ENCODE measurements at regions not wholly inside any gene's neighbourhood (a gene's known extent, or its start where the extent isn't known, plus 50 kb on each side); places are given as distances from the start of the nearest gene placed in this dataset.
A peak's percentile ranks its signal among the peaks of the same experiment; 100 is the strongest.

GRCh38 chr11:104404231-104405175 is 240.6 kb upstream of the PDGFD start:
- H3K4me3 Mint-ChIP-seq, result no peak overlapping the region
- no peak for ATAC-seq
- H3K36me3 Mint-ChIP-seq (ENCODE audit: low read depth), result no peaks in the 10 kb centered on the region
- no peak for DNase-seq
- H3K27ac Mint-ChIP-seq, result no peak overlapping the region
- no peaks in the 10 kb centered on the region for H3K9me3 Mint-ChIP-seq (ENCODE audit: low read depth)
- H3K4me1 Mint-ChIP-seq, result no peaks in the 10 kb centered on the region
- intact Hi-C loops (cut with DNase I, micrococcal nuclease), result no loop called here
- peaks cover 5% of the 10 kb centered on the region for H3K27me3 Mint-ChIP-seq
- ChIA-PET CTCF (no interaction called here), POLR2A (no interaction called here)

- Mint-ChIP-seq H3K27me3 (peaks cover 7% of the 10 kb centered on the region), H3K36me3 (ENCODE audit: low read depth) (no peaks in the 10 kb centered on the region), H3K9me3 (ENCODE audit: low read depth) (no peaks in the 10 kb centered on the region), H3K4me1 (no peaks in the 10 kb centered on the region), H3K27ac (no peak overlapping the region), H3K4me3 (no peak overlapping the region)
- ATAC-seq (peak; percentile 42), DNase-seq (no peak)
- intact Hi-C loops (cut with DNase I, micrococcal nuclease), result no loop called here
- POLR2A ChIA-PET, result no interaction called here
- CTCF ChIA-PET, result no interaction called here
Observed at GRCh38 chr11:104402812-104403521, 239.0 kb upstream of the PDGFD start.

- ChIA-PET POLR2A (no interaction called here), CTCF (no interaction called here)
- DNase-seq (no peak), ATAC-seq (no peak)
- Mint-ChIP-seq H3K27me3 (peaks cover 7% of the 10 kb centered on the region), H3K36me3 (ENCODE audit: low read depth) (no peaks in the 10 kb centered on the region), H3K27ac (no peak overlapping the region), H3K4me3 (no peak overlapping the region), H3K9me3 (ENCODE audit: low read depth) (no peaks in the 10 kb centered on the region), H3K4me1 (no peaks in the 10 kb centered on the region)
- intact Hi-C loops (cut with DNase I, micrococcal nuclease), result no loop called here
Observed at GRCh38 chr11:104394508-104394907, 230.6 kb upstream of the PDGFD start.

GRCh38 chr11:104390651-104391050 is 226.7 kb upstream of the PDGFD start:
- H3K4me3 Mint-ChIP-seq, result no peak overlapping the region
- CTCF ChIA-PET, result no interaction called here
- intact Hi-C loops (cut with DNase I, micrococcal nuclease), result no loop called here
- no peaks in the 10 kb centered on the region for H3K4me1 Mint-ChIP-seq
- H3K27ac Mint-ChIP-seq, result no peak overlapping the region
- H3K36me3 Mint-ChIP-seq (ENCODE audit: low read depth), result no peaks in the 10 kb centered on the region
- ATAC-seq, result no peak
- H3K27me3 Mint-ChIP-seq, result peaks cover 6% of the 10 kb centered on the region
- POLR2A ChIA-PET, result no interaction called here
- no peak for DNase-seq
- H3K9me3 Mint-ChIP-seq (ENCODE audit: low read depth), result no peaks in the 10 kb centered on the region

DNA sequence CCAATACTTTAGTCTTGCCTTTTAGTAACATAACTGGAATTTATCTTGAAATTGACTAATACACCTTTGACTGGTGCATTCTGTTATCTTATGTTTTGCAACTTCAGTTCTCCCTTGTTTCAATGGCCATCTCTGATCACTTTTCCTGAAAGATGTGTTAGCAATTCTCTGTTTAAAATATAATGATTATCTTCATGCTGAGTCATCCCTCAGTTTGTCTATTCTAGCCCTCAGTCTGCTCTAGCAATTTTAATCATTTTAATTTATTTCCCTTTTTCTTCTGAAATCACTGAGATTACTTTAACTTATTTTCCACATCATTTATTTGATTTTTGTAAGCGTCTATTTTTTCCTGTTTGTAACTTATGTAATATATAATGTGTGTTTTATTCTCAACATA is 221.9 kb upstream of the PDGFD start:
- Mint-ChIP-seq H3K27ac (no peak overlapping the region), H3K9me3 (ENCODE audit: low read depth) (no peaks in the 10 kb centered on the region), H3K36me3 (ENCODE audit: low read depth) (no peaks in the 10 kb centered on the region), H3K4me3 (no peak overlapping the region), H3K4me1 (no peaks in the 10 kb centered on the region), H3K27me3 (peaks cover 5% of the 10 kb centered on the region)
- ATAC-seq, result no peak
- CTCF ChIA-PET, result no interaction called here
- POLR2A ChIA-PET, result no interaction called here
- intact Hi-C loops (cut with DNase I, micrococcal nuclease), result no loop called here
- no peak for DNase-seq

GRCh38 chr11:104380358-104380757 is 216.4 kb upstream of the PDGFD start:
- Mint-ChIP-seq H3K4me3 (no peak overlapping the region), H3K27ac (no peak overlapping the region), H3K36me3 (ENCODE audit: low read depth) (no peaks in the 10 kb centered on the region), H3K9me3 (ENCODE audit: low read depth) (no peaks in the 10 kb centered on the region), H3K27me3 (peaks cover 2% of the 10 kb centered on the region), H3K4me1 (no peaks in the 10 kb centered on the region)
- CTCF ChIA-PET, result no interaction called here
- ATAC-seq (no peak), DNase-seq (no peak)
- intact Hi-C loops (cut with DNase I, micrococcal nuclease), result no loop called here
- POLR2A ChIA-PET, result no interaction called here

DNA sequence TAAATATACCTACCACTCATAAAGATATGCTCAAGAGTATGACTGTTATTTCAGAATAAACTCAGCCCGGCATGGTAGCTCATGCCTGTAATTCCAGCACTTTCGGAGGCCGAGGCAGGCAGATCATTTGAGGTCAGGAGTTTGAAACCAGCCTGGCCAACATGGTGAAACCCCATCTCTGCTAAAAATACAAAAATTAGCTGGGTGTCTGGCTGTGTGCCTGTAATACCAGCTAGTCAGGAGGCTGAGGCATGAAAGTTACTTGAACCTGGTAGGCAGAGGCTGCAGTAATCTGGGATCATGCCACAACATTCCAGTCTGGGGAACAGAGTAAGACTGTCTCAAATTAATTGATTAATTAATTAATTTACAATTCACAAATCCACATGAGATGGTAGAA is 208.2 kb upstream of the PDGFD start:
- CTCF ChIA-PET, result no interaction called here
- Mint-ChIP-seq H3K9me3 (ENCODE audit: low read depth) (no peaks in the 10 kb centered on the region), H3K4me1 (no peaks in the 10 kb centered on the region), H3K27ac (no peak overlapping the region), H3K36me3 (ENCODE audit: low read depth) (no peaks in the 10 kb centered on the region), H3K27me3 (peaks cover 3% of the 10 kb centered on the region), H3K4me3 (no peak overlapping the region)
- POLR2A ChIA-PET, result interaction anchor here (0.6 kb wide), 1 partner anchor 14 kb away, joined by 6 read pairs; no protein-coding TSS in a partner anchor
- no peak for ATAC-seq
- no peak for DNase-seq
- intact Hi-C loops (cut with DNase I, micrococcal nuclease), result no loop called here

DNA sequence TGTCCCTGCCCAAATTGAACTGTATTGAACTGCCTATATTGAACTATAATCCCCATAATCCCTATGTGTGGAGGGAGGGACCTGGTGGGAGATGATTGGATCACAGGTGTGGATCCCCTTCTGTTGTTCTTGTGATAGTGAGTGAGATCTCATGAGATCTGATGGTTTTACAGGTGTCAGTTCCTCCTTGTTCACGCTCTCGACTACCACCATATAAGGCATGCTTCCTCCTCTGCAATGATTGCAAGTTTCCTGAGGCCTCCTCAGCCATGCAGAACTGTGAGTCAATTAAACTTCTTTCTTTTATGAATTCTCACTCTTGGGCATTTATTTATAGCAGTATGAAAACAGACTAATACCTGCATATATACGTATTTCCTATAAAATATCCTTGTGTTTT is 206.5 kb upstream of the PDGFD start:
- no peak for DNase-seq
- H3K36me3 Mint-ChIP-seq (ENCODE audit: low read depth), result no peaks in the 10 kb centered on the region
- intact Hi-C loops (cut with DNase I, micrococcal nuclease), result no loop called here
- no peak for ATAC-seq
- peaks cover 3% of the 10 kb centered on the region for H3K27me3 Mint-ChIP-seq
- no peak overlapping the region for H3K27ac Mint-ChIP-seq
- H3K9me3 Mint-ChIP-seq (ENCODE audit: low read depth), result no peaks in the 10 kb centered on the region
- no peaks in the 10 kb centered on the region for H3K4me1 Mint-ChIP-seq
- ChIA-PET POLR2A (no interaction called here), CTCF (no interaction called here)
- H3K4me3 Mint-ChIP-seq, result no peak overlapping the region

GRCh38 chr11:104369761-104370160 is 205.8 kb upstream of the PDGFD start:
- H3K36me3 Mint-ChIP-seq (ENCODE audit: low read depth), result no peaks in the 10 kb centered on the region
- ATAC-seq, result no peak
- no peaks in the 10 kb centered on the region for H3K4me1 Mint-ChIP-seq
- no peak for DNase-seq
- POLR2A ChIA-PET, result no interaction called here
- no peak overlapping the region for H3K4me3 Mint-ChIP-seq
- H3K27me3 Mint-ChIP-seq, result peaks cover 3% of the 10 kb centered on the region
- intact Hi-C loops (cut with DNase I, micrococcal nuclease), result no loop called here
- H3K9me3 Mint-ChIP-seq (ENCODE audit: low read depth), result no peaks in the 10 kb centered on the region
- no peak overlapping the region for H3K27ac Mint-ChIP-seq
- CTCF ChIA-PET, result no interaction called here

GRCh38 chr11:104366321-104366734 is 202.4 kb upstream of the PDGFD start:
- no peak overlapping the region for H3K27ac Mint-ChIP-seq
- ATAC-seq (no peak), DNase-seq (no peak)
- ChIA-PET CTCF (no interaction called here), POLR2A (no interaction called here)
- H3K36me3 Mint-ChIP-seq (ENCODE audit: low read depth), result no peaks in the 10 kb centered on the region
- peaks cover 4% of the 10 kb centered on the region for H3K27me3 Mint-ChIP-seq
- peaks cover 1% of the 10 kb centered on the region for H3K9me3 Mint-ChIP-seq (ENCODE audit: low read depth)
- intact Hi-C loops (cut with DNase I, micrococcal nuclease), result no loop called here
- no peak overlapping the region for H3K4me3 Mint-ChIP-seq
- H3K4me1 Mint-ChIP-seq, result no peaks in the 10 kb centered on the region

DNA sequence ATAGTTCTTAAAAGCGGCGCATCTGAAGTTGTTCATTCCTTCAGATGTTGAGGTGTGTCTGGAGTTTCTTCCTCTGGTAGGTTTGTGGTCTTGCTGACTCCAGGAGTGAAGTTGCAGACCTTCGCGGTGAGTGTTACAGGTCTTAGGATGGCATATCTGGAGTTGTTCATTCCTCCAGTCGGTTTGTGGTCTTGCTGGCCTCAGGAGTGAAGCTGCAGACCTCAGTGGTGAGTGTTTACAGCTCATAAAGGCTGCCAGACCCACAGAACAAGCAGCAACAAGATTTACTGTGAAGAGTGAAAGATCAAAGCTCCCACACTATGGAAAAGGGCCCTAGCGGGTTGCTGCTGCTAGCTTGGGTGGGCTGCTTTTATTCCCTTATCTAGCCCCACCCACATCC is 201.7 kb upstream of the PDGFD start:
- no peak for DNase-seq
- no peak overlapping the region for H3K27ac Mint-ChIP-seq
- H3K27me3 Mint-ChIP-seq, result peaks cover 4% of the 10 kb centered on the region
- peaks cover 1% of the 10 kb centered on the region for H3K9me3 Mint-ChIP-seq (ENCODE audit: low read depth)
- no peaks in the 10 kb centered on the region for H3K4me1 Mint-ChIP-seq
- ATAC-seq, result no peak
- POLR2A ChIA-PET, result no interaction called here
- H3K4me3 Mint-ChIP-seq, result no peak overlapping the region
- CTCF ChIA-PET, result no interaction called here
- intact Hi-C loops (cut with DNase I, micrococcal nuclease), result no loop called here
- no peaks in the 10 kb centered on the region for H3K36me3 Mint-ChIP-seq (ENCODE audit: low read depth)

DNA sequence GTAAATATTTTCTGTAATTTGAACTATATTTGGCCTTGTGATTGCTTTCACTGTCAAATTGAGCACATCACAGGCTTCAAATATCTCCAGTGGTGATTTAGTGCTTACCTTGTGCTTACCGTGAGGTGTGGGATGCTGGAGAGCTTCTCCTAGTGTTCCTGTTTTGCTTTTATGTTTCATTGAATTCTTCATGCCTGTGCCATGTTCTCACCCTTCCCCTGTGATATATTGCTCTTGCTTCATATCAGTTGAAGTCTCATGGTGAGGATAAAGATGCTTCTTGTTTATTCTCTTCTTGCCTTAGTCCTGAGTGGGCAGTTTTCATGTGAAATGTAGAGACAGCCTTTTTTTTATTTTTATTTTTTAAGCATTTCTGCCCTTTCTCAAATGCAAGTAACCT is 198.0 kb upstream of the PDGFD start:
- H3K27ac Mint-ChIP-seq, result no peak overlapping the region
- H3K27me3 Mint-ChIP-seq, result peaks cover 1% of the 10 kb centered on the region
- no peak overlapping the region for H3K4me3 Mint-ChIP-seq
- ChIA-PET POLR2A (no interaction called here), CTCF (no interaction called here)
- H3K4me1 Mint-ChIP-seq, result no peaks in the 10 kb centered on the region
- ATAC-seq (no peak), DNase-seq (no peak)
- intact Hi-C loops (cut with DNase I, micrococcal nuclease), result no loop called here
- H3K9me3 Mint-ChIP-seq (ENCODE audit: low read depth), result peaks cover 1% of the 10 kb centered on the region
- H3K36me3 Mint-ChIP-seq (ENCODE audit: low read depth), result no peaks in the 10 kb centered on the region

Data from activated CD4-positive, alpha-beta T cell treated with anti-CD3 and anti-CD28 coated beads for 36 hours (primary cell).